HepG2 (cell line): ENCODE measurements at regions not wholly inside any gene's neighbourhood (a gene's known extent, or its start where the extent isn't known, plus 50 kb on each side); places are given as distances from the start of the nearest gene placed in this dataset.

Source experiments
- ATAC-seq: fragments of 200-7000 bp; cut with Tn5 transposase; 3 replicates; pipeline ENCODE4 v1.9.1; 2020; ENCODE audit warnings: mild to moderate bottlenecking, moderate library complexity
- BruUV-seq: library from RNA; stranded (reverse); fragments of 400-500 nt; replicated peaks from 2 replicates; lab custom pipeline; 2021; lab: Mats Ljungman, UMichigan
- CTCF ChIA-PET: fragments of 300-600 bp; formaldehyde crosslinking; extraction: SDS; loops from one replicate; lab custom pipeline; 2021; ENCODE audit warnings: low total read pairs, inconsistent platforms, low intra/inter-chr PET ratio; lab: Yijun Ruan, JAX
- POLR2A ChIA-PET: fragments of 350-600 bp; sonication (Branson Sonifier 250); formaldehyde crosslinking; loops from one replicate; lab custom pipeline; 2020; ENCODE audit warnings: antibody characterized with exemption, inconsistent platforms; lab: Yijun Ruan, JAX
- DNase-seq: peaks from one replicate; pipeline ENCODE4 v3.0.0-alpha.2; 2015; ENCODE audit warnings: low spot score
- FAIRE-seq: peaks from 3 replicates; lab custom pipeline; 2011; peaks lifted over from hg19 to GRCh38; lab: Jason Lieb, UNC
- H2AFZ ChIP-seq: one replicate; pipeline ENCODE4 v1.6.1; 2011; ENCODE audit warnings: low read length, inconsistent platforms
- H3K27ac ChIP-seq: fragments of 300-600 bp; 3 replicates; pipeline ENCODE4 v1.8.0; 2011; ENCODE audit warnings: mixed run types, mild to moderate bottlenecking, mixed read lengths, low read length, inconsistent platforms; ENCODE audit not compliant: insufficient read depth; ENCODE audit errors: extremely low read length
- H3K27me3 ChIP-seq, 2 experiments: fragments of 200-600 bp in 1 of 2; 2 replicates in 1 of 2; 3 replicates in 1 of 2; pipeline versions ENCODE4 v1.6.0 to v1.8.0; 2011; ENCODE audit warnings: low read length in 2 of 2, mild to moderate bottlenecking in 2 of 2, moderate library complexity in 2 of 2, inconsistent platforms in 1 of 2; ENCODE audit not compliant: insufficient read depth in 2 of 2, control insufficient read depth in 1 of 2
- H3K36me3 ChIP-seq, 2 experiments: fragments of 200-600 bp in 1 of 2; replicated peaks in 1 of 2; 2 replicates in 1 of 2; 3 replicates in 1 of 2; pipeline versions ENCODE4 v1.5.1 to v1.8.0; 2011; ENCODE audit warnings: low read length in 2 of 2, inconsistent platforms in 1 of 2; ENCODE audit not compliant: insufficient read depth in 2 of 2, control insufficient read depth in 1 of 2
- H3K4me1 ChIP-seq: 2 replicates; pipeline ENCODE4 v1.5.1; 2012; ENCODE audit warnings: low read length, inconsistent platforms; ENCODE audit not compliant: insufficient read depth
- H3K4me2 ChIP-seq: 2 replicates; pipeline ENCODE4 v1.6.0; 2011; ENCODE audit warnings: low read depth, low read length, inconsistent platforms
- H3K4me3 ChIP-seq, 3 experiments: fragments of 200-600 bp in 1 of 3; sonication (generic), shearing (Covaris generic) in 1 of 3; replicated peaks in 1 of 3; 2 replicates each; pipeline ENCODE4 v1.5.1; 2011 to 2016; ENCODE audit warnings: low read length in 3 of 3, inconsistent platforms in 2 of 3, low read depth in 2 of 3, mild to moderate bottlenecking in 2 of 3, control low read depth in 1 of 3, mixed read lengths in 1 of 3; ENCODE audit not compliant: insufficient read depth in 1 of 3
- H3K79me2 ChIP-seq: one replicate; pipeline ENCODE4 v1.6.1; 2011; ENCODE audit warnings: low read length, inconsistent platforms; ENCODE audit not compliant: insufficient read depth
- H3K9ac ChIP-seq: 2 replicates; pipeline ENCODE4 v1.6.0; 2011; ENCODE audit warnings: mild to moderate bottlenecking, low read depth, low read length, inconsistent platforms; ENCODE audit not compliant: insufficient read depth
- H3K9me3 ChIP-seq: 2 replicates; pipeline ENCODE4 v1.5.1; 2012; ENCODE audit warnings: mild to moderate bottlenecking, low read length
- H4K20me1 ChIP-seq: 2 replicates; pipeline ENCODE4 v1.6.0; 2011; ENCODE audit warnings: inconsistent platforms, mild to moderate bottlenecking, low read length, moderate library complexity; ENCODE audit not compliant: insufficient read depth
- DDIT3 ChIP-seq: sonication (generic); formaldehyde crosslinking; IDR thresholded peaks from 2 replicates; pipeline ENCODE4 v1.4.0; 2020; ENCODE audit warnings: mild to moderate bottlenecking, missing genetic modification reagents
- JUNB ChIP-seq: sonication (generic); formaldehyde crosslinking; IDR thresholded peaks from 2 replicates; pipeline ENCODE4 v1.8.0; 2022; ENCODE audit warnings: missing genetic modification reagents, mild to moderate bottlenecking, borderline replicate concordance
- MAFF ChIP-seq: IDR thresholded peaks from 2 replicates; pipeline ENCODE4 v1.6.1; 2011; ENCODE audit warnings: low read depth, low read length, improper control_type of control experiment
- MAFK ChIP-seq, 2 experiments: IDR thresholded peaks in 1 of 2; conservative IDR thresholded peaks in 1 of 2; 2 replicates each; pipeline ENCODE4 v1.6.1; 2011; ENCODE audit warnings: improper control_type of control experiment in 2 of 2, low read length in 2 of 2
- PHF5A ChIP-seq: IDR thresholded peaks from one replicate; pipeline ENCODE4 v1.6.1; 2018; ENCODE audit warnings: low read depth, missing genetic modification reagents; ENCODE audit not compliant: unreplicated experiment
- RFXAP ChIP-seq: sonication (generic); formaldehyde crosslinking; IDR thresholded peaks from 2 replicates; pipeline ENCODE4 v1.4.0; 2020; ENCODE audit warnings: missing genetic modification reagents, borderline replicate concordance
- ZHX2 ChIP-seq, 2 experiments: sonication (generic) in 1 of 2; formaldehyde crosslinking in 1 of 2; IDR thresholded peaks; 2 replicates each; pipeline versions ENCODE4 v1.6.1 to v1.9.0; 2014 to 2022; ENCODE audit warnings: antibody characterized with exemption in 1 of 2, borderline replicate concordance in 1 of 2, inconsistent platforms in 1 of 2, low read depth in 1 of 2, missing genetic modification reagents in 1 of 2
- ZNF512B ChIP-seq: sonication (generic); formaldehyde crosslinking; IDR thresholded peaks from 2 replicates; pipeline ENCODE4 v1.5.1; 2020; ENCODE audit warnings: missing genetic modification reagents, mild to moderate bottlenecking, borderline replicate concordance
- ZNF558 ChIP-seq: sonication (generic); formaldehyde crosslinking; IDR thresholded peaks from 2 replicates; pipeline ENCODE4 v1.9.0; 2022; ENCODE audit warnings: mild to moderate bottlenecking, missing genetic modification reagents, borderline replicate concordance
- ZNF563 ChIP-seq: sonication (generic); formaldehyde crosslinking; IDR thresholded peaks from 2 replicates; pipeline ENCODE4 v1.8.0; 2022; ENCODE audit warnings: mild to moderate bottlenecking, moderate library complexity, missing genetic modification reagents
- WGBS: methylation state at CpG from one replicate; pipeline ENCODE4 v1.1.6; 2017; ENCODE audit warnings: low lambda C conversion rate; 5-methylcytosine and 5-hydroxymethylcytosine counted together
- in situ Hi-C: cut with HindIII; loops from 2 replicates; pipeline ENCODE4 v1.10.0; 2017; ENCODE audit warnings: low pct_unique_long_range_greater_than_20kb; ENCODE audit not compliant: extremely low pct_ligation_motif_present
- intact Hi-C: fragments of 100-400 bp; cut with micrococcal nuclease; formaldehyde crosslinking; loops from one replicate; pipeline ENCODE4 v1.10.0; 2022; ENCODE audit not compliant: unreplicated experiment

- TF ChIP-seq ZHX2 (IDR thresholded peaks at IDR 0.05; ENCODE audit: low read depth), result no peak
- TF ChIP-seq ZHX2 (CRISPR knock-in tag; IDR thresholded peaks at IDR 0.05; ENCODE audit: borderline replicate concordance), result no peak
- no peak for TF ChIP-seq PHF5A (CRISPR knock-in tag)
- TF ChIP-seq DDIT3, result no peak
Observed at GRCh38 chr10:33493497-33493896, 159.0 kb upstream of the NRP1 start (continued).

- TF ChIP-seq MAFF (peak; percentile 95), ZNF563 (no peak), RFXAP (CRISPR knock-in tag) (no peak), MAFK (conservative IDR thresholded peaks at IDR 0.05 in 1 of 2, IDR thresholded peaks at IDR 0.05 in 1 of 2; ENCODE audit: low read length in 2 of 2) (peak; percentile 94 to 98), ZNF558 (CRISPR knock-in tag) (no peak), JUNB (no peak), ZNF512B (CRISPR knock-in tag) (no peak)
- TF ChIP-seq, all 625 proteins: peak for 2
- BruUV-seq, result no TSS peak
- H3K9ac ChIP-seq, result no peak overlapping the region
- FAIRE-seq, result no peak
- H4K20me1 ChIP-seq, result no peaks in the 10 kb centered on the region
- 46% methylated on average over 4 of the region's 4 CpGs for WGBS
- DNase-seq, result no peak
- no peak overlapping the region for H3K27ac ChIP-seq
- H3K4me2 ChIP-seq, result no peak overlapping the region
- intact Hi-C loops (no loop called here), in situ Hi-C loops (no loop called here)
- ChIA-PET POLR2A (no interaction called here), CTCF (no interaction called here)
- H3K4me3 ChIP-seq, result no peak overlapping the region
- H3K36me3 ChIP-seq, result no peaks in the 10 kb centered on the region
- no peaks in the 10 kb centered on the region; a peak in 1 of 5 replicates for H3K27me3 ChIP-seq
- H2AFZ ChIP-seq, result no peak overlapping the region
- no peaks in the 10 kb centered on the region for H3K9me3 ChIP-seq
- ATAC-seq, result no peak
- no peaks in the 10 kb centered on the region for H3K79me2 ChIP-seq
- H3K4me1 ChIP-seq, result no peaks in the 10 kb centered on the region
Observed at GRCh38 chr10:33492701-33493345, 158.4 kb upstream of the NRP1 start.
